H1 (cell line): ENCODE measurements at regions not wholly inside any gene's neighbourhood (a gene's known extent, or its start where the extent isn't known, plus 50 kb on each side); places are given as distances from the start of the nearest gene placed in this dataset.

Source experiments
- BRCA1 ChIP-seq: IDR thresholded peaks from 2 replicates; pipeline ENCODE4 v1.6.1; 2012; ENCODE audit warnings: low read depth, low read length, improper control_type of control experiment
- EGR1 ChIP-seq: IDR thresholded peaks from 2 replicates; pipeline ENCODE4 v1.6.1; 2011; ENCODE audit warnings: low read depth, low read length, borderline replicate concordance
- MAFK ChIP-seq: IDR thresholded peaks from 2 replicates; pipeline ENCODE4 v1.6.1; 2012; ENCODE audit warnings: low read depth, mild to moderate bottlenecking, improper control_type of control experiment, low read length
- NANOG ChIP-seq: IDR thresholded peaks from 2 replicates; pipeline ENCODE4 v1.6.1; 2011; ENCODE audit warnings: low read length, low read depth, mild to moderate bottlenecking, inconsistent platforms; ENCODE audit not compliant: insufficient read depth, poor library complexity, severe bottlenecking
- POLR2A ChIP-seq, 2 experiments: IDR thresholded peaks; 1 replicate in 1 of 2; 2 replicates in 1 of 2; pipeline ENCODE4 v1.6.1; 2011; ENCODE audit warnings: low read depth in 2 of 2, low read length in 2 of 2, mild to moderate bottlenecking in 2 of 2; ENCODE audit errors: control extremely low read depth in 1 of 2
- POLR2AphosphoS5 ChIP-seq: IDR thresholded peaks from 2 replicates; pipeline ENCODE4 v1.6.1; 2011; ENCODE audit warnings: low read depth, low read length
- SP2 ChIP-seq: IDR thresholded peaks from 2 replicates; pipeline ENCODE4 v1.6.1; 2012; ENCODE audit warnings: mild to moderate bottlenecking, low read length, inconsistent platforms
- SP4 ChIP-seq: IDR thresholded peaks from 2 replicates; pipeline ENCODE4 v1.6.1; 2012; ENCODE audit warnings: low read length, inconsistent platforms
- ZNF274 ChIP-seq: IDR thresholded peaks from 2 replicates; pipeline ENCODE4 v1.7.0; 2012; ENCODE audit warnings: low read length, borderline replicate concordance; ENCODE audit errors: extremely low read depth
- TF ChIP-seq, protein P1 (sequence below), 3 experiments: IDR thresholded peaks; 1 replicate in 2 of 3; 2 replicates in 1 of 3; pipeline versions ENCODE4 v1.5.1 to v1.6.1; 2011; ENCODE audit warnings: low read length in 3 of 3, mild to moderate bottlenecking in 3 of 3, inconsistent platforms in 2 of 3, low read depth in 1 of 3, moderate library complexity in 1 of 3; ENCODE audit not compliant: insufficient read depth in 1 of 3; ENCODE audit errors: control extremely low read depth in 1 of 3
- TF ChIP-seq, protein P2 (sequence below): fragments of 300-600 bp; sonication (generic); IDR thresholded peaks from 2 replicates; pipeline ENCODE4 v1.7.1; 2012; ENCODE audit warnings: low read length, moderate library complexity, mild to moderate bottlenecking, inconsistent platforms; ENCODE audit not compliant: insufficient replicate concordance
- TF ChIP-seq, protein P3 (sequence below): IDR thresholded peaks from 2 replicates; pipeline ENCODE4 v1.6.1; 2012; ENCODE audit warnings: inconsistent platforms

DNA sequence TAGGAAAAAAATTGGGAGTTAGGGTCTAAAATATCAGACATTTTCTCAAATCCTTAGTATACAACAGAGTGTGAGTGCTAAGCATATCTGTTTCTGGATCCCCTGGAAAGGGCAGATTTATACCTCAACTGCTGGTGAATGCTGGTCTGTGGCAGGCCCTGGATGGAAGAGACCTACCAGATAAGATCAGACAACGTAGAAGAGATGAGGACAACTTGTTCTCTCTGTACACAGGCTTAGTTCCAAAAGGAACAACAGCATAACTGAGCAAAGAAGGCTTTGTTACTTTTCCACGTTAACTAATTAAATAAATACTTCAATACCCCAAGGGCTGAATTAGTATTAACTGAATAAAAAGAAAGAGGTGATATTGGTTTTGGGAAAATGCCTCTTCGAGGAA is 1277.3 kb downstream of the SLITRK5 start:
- TF ChIP-seq, protein P1, sequence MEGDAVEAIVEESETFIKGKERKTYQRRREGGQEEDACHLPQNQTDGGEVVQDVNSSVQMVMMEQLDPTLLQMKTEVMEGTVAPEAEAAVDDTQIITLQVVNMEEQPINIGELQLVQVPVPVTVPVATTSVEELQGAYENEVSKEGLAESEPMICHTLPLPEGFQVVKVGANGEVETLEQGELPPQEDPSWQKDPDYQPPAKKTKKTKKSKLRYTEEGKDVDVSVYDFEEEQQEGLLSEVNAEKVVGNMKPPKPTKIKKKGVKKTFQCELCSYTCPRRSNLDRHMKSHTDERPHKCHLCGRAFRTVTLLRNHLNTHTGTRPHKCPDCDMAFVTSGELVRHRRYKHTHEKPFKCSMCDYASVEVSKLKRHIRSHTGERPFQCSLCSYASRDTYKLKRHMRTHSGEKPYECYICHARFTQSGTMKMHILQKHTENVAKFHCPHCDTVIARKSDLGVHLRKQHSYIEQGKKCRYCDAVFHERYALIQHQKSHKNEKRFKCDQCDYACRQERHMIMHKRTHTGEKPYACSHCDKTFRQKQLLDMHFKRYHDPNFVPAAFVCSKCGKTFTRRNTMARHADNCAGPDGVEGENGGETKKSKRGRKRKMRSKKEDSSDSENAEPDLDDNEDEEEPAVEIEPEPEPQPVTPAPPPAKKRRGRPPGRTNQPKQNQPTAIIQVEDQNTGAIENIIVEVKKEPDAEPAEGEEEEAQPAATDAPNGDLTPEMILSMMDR (IDR thresholded peaks at IDR 0.05; ENCODE audit: control extremely low read depth in 1 of 3, insufficient read depth in 1 of 3, low read depth in 1 of 3, low read length in 3 of 3) = no peak
- no peak for TF ChIP-seq NANOG
- TF ChIP-seq, protein P2, sequence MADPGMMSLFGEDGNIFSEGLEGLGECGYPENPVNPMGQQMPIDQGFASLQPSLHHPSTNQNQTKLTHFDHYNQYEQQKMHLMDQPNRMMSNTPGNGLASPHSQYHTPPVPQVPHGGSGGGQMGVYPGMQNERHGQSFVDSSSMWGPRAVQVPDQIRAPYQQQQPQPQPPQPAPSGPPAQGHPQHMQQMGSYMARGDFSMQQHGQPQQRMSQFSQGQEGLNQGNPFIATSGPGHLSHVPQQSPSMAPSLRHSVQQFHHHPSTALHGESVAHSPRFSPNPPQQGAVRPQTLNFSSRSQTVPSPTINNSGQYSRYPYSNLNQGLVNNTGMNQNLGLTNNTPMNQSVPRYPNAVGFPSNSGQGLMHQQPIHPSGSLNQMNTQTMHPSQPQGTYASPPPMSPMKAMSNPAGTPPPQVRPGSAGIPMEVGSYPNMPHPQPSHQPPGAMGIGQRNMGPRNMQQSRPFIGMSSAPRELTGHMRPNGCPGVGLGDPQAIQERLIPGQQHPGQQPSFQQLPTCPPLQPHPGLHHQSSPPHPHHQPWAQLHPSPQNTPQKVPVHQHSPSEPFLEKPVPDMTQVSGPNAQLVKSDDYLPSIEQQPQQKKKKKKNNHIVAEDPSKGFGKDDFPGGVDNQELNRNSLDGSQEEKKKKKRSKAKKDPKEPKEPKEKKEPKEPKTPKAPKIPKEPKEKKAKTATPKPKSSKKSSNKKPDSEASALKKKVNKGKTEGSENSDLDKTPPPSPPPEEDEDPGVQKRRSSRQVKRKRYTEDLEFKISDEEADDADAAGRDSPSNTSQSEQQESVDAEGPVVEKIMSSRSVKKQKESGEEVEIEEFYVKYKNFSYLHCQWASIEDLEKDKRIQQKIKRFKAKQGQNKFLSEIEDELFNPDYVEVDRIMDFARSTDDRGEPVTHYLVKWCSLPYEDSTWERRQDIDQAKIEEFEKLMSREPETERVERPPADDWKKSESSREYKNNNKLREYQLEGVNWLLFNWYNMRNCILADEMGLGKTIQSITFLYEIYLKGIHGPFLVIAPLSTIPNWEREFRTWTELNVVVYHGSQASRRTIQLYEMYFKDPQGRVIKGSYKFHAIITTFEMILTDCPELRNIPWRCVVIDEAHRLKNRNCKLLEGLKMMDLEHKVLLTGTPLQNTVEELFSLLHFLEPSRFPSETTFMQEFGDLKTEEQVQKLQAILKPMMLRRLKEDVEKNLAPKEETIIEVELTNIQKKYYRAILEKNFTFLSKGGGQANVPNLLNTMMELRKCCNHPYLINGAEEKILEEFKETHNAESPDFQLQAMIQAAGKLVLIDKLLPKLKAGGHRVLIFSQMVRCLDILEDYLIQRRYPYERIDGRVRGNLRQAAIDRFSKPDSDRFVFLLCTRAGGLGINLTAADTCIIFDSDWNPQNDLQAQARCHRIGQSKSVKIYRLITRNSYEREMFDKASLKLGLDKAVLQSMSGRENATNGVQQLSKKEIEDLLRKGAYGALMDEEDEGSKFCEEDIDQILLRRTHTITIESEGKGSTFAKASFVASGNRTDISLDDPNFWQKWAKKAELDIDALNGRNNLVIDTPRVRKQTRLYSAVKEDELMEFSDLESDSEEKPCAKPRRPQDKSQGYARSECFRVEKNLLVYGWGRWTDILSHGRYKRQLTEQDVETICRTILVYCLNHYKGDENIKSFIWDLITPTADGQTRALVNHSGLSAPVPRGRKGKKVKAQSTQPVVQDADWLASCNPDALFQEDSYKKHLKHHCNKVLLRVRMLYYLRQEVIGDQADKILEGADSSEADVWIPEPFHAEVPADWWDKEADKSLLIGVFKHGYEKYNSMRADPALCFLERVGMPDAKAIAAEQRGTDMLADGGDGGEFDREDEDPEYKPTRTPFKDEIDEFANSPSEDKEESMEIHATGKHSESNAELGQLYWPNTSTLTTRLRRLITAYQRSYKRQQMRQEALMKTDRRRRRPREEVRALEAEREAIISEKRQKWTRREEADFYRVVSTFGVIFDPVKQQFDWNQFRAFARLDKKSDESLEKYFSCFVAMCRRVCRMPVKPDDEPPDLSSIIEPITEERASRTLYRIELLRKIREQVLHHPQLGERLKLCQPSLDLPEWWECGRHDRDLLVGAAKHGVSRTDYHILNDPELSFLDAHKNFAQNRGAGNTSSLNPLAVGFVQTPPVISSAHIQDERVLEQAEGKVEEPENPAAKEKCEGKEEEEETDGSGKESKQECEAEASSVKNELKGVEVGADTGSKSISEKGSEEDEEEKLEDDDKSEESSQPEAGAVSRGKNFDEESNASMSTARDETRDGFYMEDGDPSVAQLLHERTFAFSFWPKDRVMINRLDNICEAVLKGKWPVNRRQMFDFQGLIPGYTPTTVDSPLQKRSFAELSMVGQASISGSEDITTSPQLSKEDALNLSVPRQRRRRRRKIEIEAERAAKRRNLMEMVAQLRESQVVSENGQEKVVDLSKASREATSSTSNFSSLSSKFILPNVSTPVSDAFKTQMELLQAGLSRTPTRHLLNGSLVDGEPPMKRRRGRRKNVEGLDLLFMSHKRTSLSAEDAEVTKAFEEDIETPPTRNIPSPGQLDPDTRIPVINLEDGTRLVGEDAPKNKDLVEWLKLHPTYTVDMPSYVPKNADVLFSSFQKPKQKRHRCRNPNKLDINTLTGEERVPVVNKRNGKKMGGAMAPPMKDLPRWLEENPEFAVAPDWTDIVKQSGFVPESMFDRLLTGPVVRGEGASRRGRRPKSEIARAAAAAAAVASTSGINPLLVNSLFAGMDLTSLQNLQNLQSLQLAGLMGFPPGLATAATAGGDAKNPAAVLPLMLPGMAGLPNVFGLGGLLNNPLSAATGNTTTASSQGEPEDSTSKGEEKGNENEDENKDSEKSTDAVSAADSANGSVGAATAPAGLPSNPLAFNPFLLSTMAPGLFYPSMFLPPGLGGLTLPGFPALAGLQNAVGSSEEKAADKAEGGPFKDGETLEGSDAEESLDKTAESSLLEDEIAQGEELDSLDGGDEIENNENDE = no peak
- TF ChIP-seq EGR1 = no peak
- TF ChIP-seq ZNF274 = no peak
- TF ChIP-seq, protein P3, sequence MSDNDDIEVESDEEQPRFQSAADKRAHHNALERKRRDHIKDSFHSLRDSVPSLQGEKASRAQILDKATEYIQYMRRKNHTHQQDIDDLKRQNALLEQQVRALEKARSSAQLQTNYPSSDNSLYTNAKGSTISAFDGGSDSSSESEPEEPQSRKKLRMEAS = no peak
- no peak for TF ChIP-seq SP2
- TF ChIP-seq MAFK = no peak
- no peak for TF ChIP-seq SP4
- TF ChIP-seq POLR2AphosphoS5 = no peak
- TF ChIP-seq POLR2A (IDR thresholded peaks at IDR 0.05; ENCODE audit: control extremely low read depth in 1 of 2, low read depth in 2 of 2, low read length in 2 of 2) = no peak
- no peak for TF ChIP-seq BRCA1
